ENCODE measurements at regions not wholly inside any gene's neighbourhood (a gene's known extent, or its start where the extent isn't known, plus 50 kb on each side); places are given as distances from the start of the nearest gene placed in this dataset.

- TF ChIP-seq CTCF (IDR thresholded peaks at IDR 0.05) = no peak
- no peak for TF ChIP-seq POLR2AphosphoS5 (IDR thresholded peaks at IDR 0.05)
Observed at GRCh38 chr10:126722726-126723125, 52.2 kb upstream of the C10orf90 start.

All from prostate gland (tissue), 2 donors.